OCI-LY3 (cell line): ENCODE measurements at regions not wholly inside any gene's neighbourhood (a gene's known extent, or its start where the extent isn't known, plus 50 kb on each side); places are given as distances from the start of the nearest gene placed in this dataset.
A peak's percentile ranks its signal among the peaks of the same experiment; 100 is the strongest.

ENCODE experiments used
- H2AFZ ChIP-seq: fragments of 200-600, 300-600 bp; shearing (Covaris generic); 2 replicates; pipeline ENCODE4 v1.6.0; 2014; ENCODE audit warnings: antibody characterized with exemption, low read depth, low read length
- H3K27ac ChIP-seq: fragments of 200-600, 300-600 bp; sonication (generic); 2 replicates; pipeline ENCODE4 v1.5.1; 2014; ENCODE audit warnings: mild to moderate bottlenecking, low read length, moderate library complexity, mixed read lengths
- H3K27me3 ChIP-seq: fragments of 200-600, 300-600 bp; sonication (generic); 2 replicates; pipeline ENCODE4 v1.6.1; 2014; ENCODE audit warnings: low read depth, low read length, mixed read lengths
- H3K36me3 ChIP-seq: fragments of 200-600, 300-600 bp; sonication (generic); replicated peaks from 2 replicates; pipeline ENCODE3; 2014; ENCODE audit warnings: low read depth, low read length, mixed read lengths
- H3K4me1 ChIP-seq: fragments of 300-600, 200-600 bp; sonication (generic); 2 replicates; pipeline ENCODE4 v1.6.1; 2014; ENCODE audit warnings: low read length, mixed read lengths
- H3K4me2 ChIP-seq: fragments of 200-600, 300-600 bp; sonication (generic); 2 replicates; pipeline ENCODE4 v1.6.1; 2014; ENCODE audit warnings: low read length, mixed read lengths
- H3K4me3 ChIP-seq: fragments of 300-600, 200-600 bp; sonication (generic); 2 replicates; pipeline ENCODE4 v1.5.1; 2014; ENCODE audit warnings: antibody characterized with exemption, mild to moderate bottlenecking, low read length, moderate library complexity
- H3K79me2 ChIP-seq: fragments of 300-600, 200-600 bp; shearing (Covaris generic); 2 replicates; pipeline ENCODE4 v1.6.1; 2014; ENCODE audit warnings: mild to moderate bottlenecking, low read length, mixed read lengths
- H3K9ac ChIP-seq: fragments of 300-600, 200-600 bp; shearing (Covaris generic); 2 replicates; pipeline ENCODE4 v1.6.0; 2014; ENCODE audit warnings: mild to moderate bottlenecking, low read length, moderate library complexity
- H3K9me3 ChIP-seq: fragments of 200-600, 300-600 bp; shearing (Covaris generic); 2 replicates; pipeline ENCODE4 v1.6.1; 2014; ENCODE audit warnings: low read length, mixed read lengths; ENCODE audit not compliant: insufficient read depth
- H4K20me1 ChIP-seq: fragments of 200-600, 300-600 bp; sonication (generic); 2 replicates; pipeline ENCODE4 v1.6.1; 2016; ENCODE audit warnings: low read length, mixed read lengths; ENCODE audit not compliant: insufficient read depth
- CTCF ChIP-seq: fragments of 200-600, 300-600 bp; sonication (generic); IDR thresholded peaks from 2 replicates; pipeline ENCODE4 v1.5.1; 2014; ENCODE audit warnings: antibody characterized with exemption, low read length, low read depth
- EZH2phosphoT487 ChIP-seq: fragments of 200-600 bp; shearing (Covaris generic); IDR thresholded peaks from 2 replicates; pipeline ENCODE4 v1.6.1; 2018; ENCODE audit warnings: antibody characterized with exemption, mixed run types, low read depth

- Histone ChIP-seq H3K4me3 (peak overlapping the region; percentile 17; the same call in 1 of the 2 replicates), H3K79me2 (no peaks in the 10 kb centered on the region), H3K4me1 (peaks cover 23% of the 10 kb centered on the region), H3K36me3 (no peaks in the 10 kb centered on the region), H3K9ac (no peak overlapping the region), H2AFZ (no peak overlapping the region), H3K4me2 (peak overlapping the region; percentile 43), H3K27ac (no peak overlapping the region), H3K27me3 (0 out of 2 replicates have a peak, but pooled peaks cover 4% of the 10 kb centered on the region), H4K20me1 (no peaks in the 10 kb centered on the region), H3K9me3 (no peaks in the 10 kb centered on the region)
- peak; percentile 55 for TF ChIP-seq CTCF
- no peak for TF ChIP-seq EZH2phosphoT487
Measured at GRCh38 chr2:7725171-7725849, 808.1 kb downstream of the RNF144A start.

GRCh38 chr2:7725850-7726242 is 808.6 kb downstream of the RNF144A start:
- Histone ChIP-seq H3K4me2 (no peak overlapping the region), H3K4me1 (peaks cover 23% of the 10 kb centered on the region), H4K20me1 (no peaks in the 10 kb centered on the region), H3K9me3 (no peaks in the 10 kb centered on the region), H3K27ac (no peak overlapping the region), H3K9ac (no peak overlapping the region), H2AFZ (no peak overlapping the region), H3K79me2 (no peaks in the 10 kb centered on the region), H3K36me3 (no peaks in the 10 kb centered on the region), H3K27me3 (0 out of 2 replicates have a peak, but pooled peaks cover 4% of the 10 kb centered on the region), H3K4me3 (no peak overlapping the region)
- TF ChIP-seq EZH2phosphoT487, result no peak

- H2AFZ ChIP-seq, result no peak overlapping the region
- TF ChIP-seq CTCF, result no peak
- H4K20me1 ChIP-seq, result no peaks in the 10 kb centered on the region
- H3K27me3 ChIP-seq, result 0 out of 2 replicates have a peak, but pooled peaks cover 4% of the 10 kb centered on the region
- H3K79me2 ChIP-seq, result no peaks in the 10 kb centered on the region
- H3K36me3 ChIP-seq, result no peaks in the 10 kb centered on the region
- no peak overlapping the region for H3K27ac ChIP-seq
- H3K9ac ChIP-seq, result no peak overlapping the region
- H3K4me2 ChIP-seq, result no peak overlapping the region
- no peak overlapping the region for H3K4me3 ChIP-seq
- no peaks in the 10 kb centered on the region for H3K9me3 ChIP-seq
- H3K4me1 ChIP-seq, result peaks cover 20% of the 10 kb centered on the region
Measured at GRCh38 chr2:7726989-7727388, 809.8 kb downstream of the RNF144A start.

GRCh38 chr2:7728388-7728787 is 811.2 kb downstream of the RNF144A start:
- Histone ChIP-seq H3K4me2 (no peak overlapping the region), H3K27ac (no peak overlapping the region), H3K9me3 (no peaks in the 10 kb centered on the region), H3K4me3 (no peak overlapping the region), H3K9ac (no peak overlapping the region), H3K4me1 (peaks cover 8% of the 10 kb centered on the region), H3K79me2 (no peaks in the 10 kb centered on the region), H2AFZ (no peak overlapping the region), H3K36me3 (no peaks in the 10 kb centered on the region), H4K20me1 (no peaks in the 10 kb centered on the region), H3K27me3 (0 out of 2 replicates have a peak, but pooled peaks cover 4% of the 10 kb centered on the region)
- TF ChIP-seq EZH2phosphoT487 (no peak), CTCF (no peak)
